Central memory CD8-positive, alpha-beta T cell (primary cell): ENCODE measurements at regions not wholly inside any gene's neighbourhood (a gene's known extent, or its start where the extent isn't known, plus 50 kb on each side); places are given as distances from the start of the nearest gene placed in this dataset.
"Not testable (repeated sequence)": the region's sequence is repeated elsewhere in the genome, so short reads cannot be mapped to it uniquely, and the experiment has no call there.

ENCODE experiments used
- ATAC-seq: fragments of 150-1000 bp; cut with Tn5 transposase; replicated peaks from 2 replicates; pipeline ENCODE4 v1.10.0; 2022; ENCODE audit warnings: mild to moderate bottlenecking, moderate FRiP score, moderate number of reproducible peaks; ENCODE audit not compliant: poor library complexity, severe bottlenecking; ENCODE audit errors: extremely low read depth
- DNase-seq, 2 donors: peaks; one replicate each; pipeline ENCODE4 v3.0.0; 2021; ENCODE audit warnings: low spot score in 2 of 2
- H3K27ac Mint-ChIP-seq: one replicate; pipeline ENCODE4 v1.8.0; 2022; ENCODE audit warnings: low read depth, mild to moderate bottlenecking, moderate library complexity, mixed read lengths
- H3K27me3 Mint-ChIP-seq: one replicate; pipeline ENCODE4 v1.8.0; 2022; ENCODE audit warnings: mixed read lengths
- H3K36me3 Mint-ChIP-seq: one replicate; pipeline ENCODE4 v1.8.0; 2022; ENCODE audit warnings: mild to moderate bottlenecking, moderate library complexity, mixed read lengths; ENCODE audit not compliant: insufficient read depth
- H3K4me1 Mint-ChIP-seq: one replicate; pipeline ENCODE4 v1.8.0; 2022; ENCODE audit warnings: mixed read lengths
- H3K4me3 Mint-ChIP-seq: one replicate; pipeline ENCODE4 v1.8.0; 2022; ENCODE audit warnings: mild to moderate bottlenecking, moderate library complexity, mixed read lengths
- H3K9me3 Mint-ChIP-seq: one replicate; pipeline ENCODE4 v1.8.0; 2022; ENCODE audit warnings: mixed read lengths

- ATAC-seq (no peak), DNase-seq (no peak)
- H3K27ac Mint-ChIP-seq, result no peak overlapping the region
- H3K4me1 Mint-ChIP-seq, result no peaks in the 10 kb centered on the region
- no peaks in the 10 kb centered on the region for H3K27me3 Mint-ChIP-seq
- no peaks in the 10 kb centered on the region for H3K36me3 Mint-ChIP-seq
- peaks cover 7% of the 10 kb centered on the region for H3K9me3 Mint-ChIP-seq
- H3K4me3 Mint-ChIP-seq, result no peak overlapping the region
These were observed 822.6 kb downstream of the TBC1D32 start for GRCh38 chr6:120511712-120512111.

- H3K27ac Mint-ChIP-seq, result no peak overlapping the region
- H3K4me1 Mint-ChIP-seq, result no peaks in the 10 kb centered on the region
- H3K36me3 Mint-ChIP-seq, result no peaks in the 10 kb centered on the region
- no peak for DNase-seq
- ATAC-seq, result no peak
- no peaks in the 10 kb centered on the region for H3K27me3 Mint-ChIP-seq
- peaks cover 5% of the 10 kb centered on the region for H3K9me3 Mint-ChIP-seq
- H3K4me3 Mint-ChIP-seq, result no peak overlapping the region
These were observed 835.6 kb downstream of the TBC1D32 start for GRCh38 chr6:120498711-120499110.

- no peak overlapping the region for H3K27ac Mint-ChIP-seq
- no peaks in the 10 kb centered on the region for H3K36me3 Mint-ChIP-seq
- no peaks in the 10 kb centered on the region for H3K27me3 Mint-ChIP-seq
- DNase-seq (no peak), ATAC-seq (no peak)
- peaks cover 4% of the 10 kb centered on the region for H3K9me3 Mint-ChIP-seq
- H3K4me1 Mint-ChIP-seq, result no peaks in the 10 kb centered on the region
- no peak overlapping the region for H3K4me3 Mint-ChIP-seq
These were observed 837.6 kb downstream of the TBC1D32 start for GRCh38 chr6:120496661-120497060.

DNA sequence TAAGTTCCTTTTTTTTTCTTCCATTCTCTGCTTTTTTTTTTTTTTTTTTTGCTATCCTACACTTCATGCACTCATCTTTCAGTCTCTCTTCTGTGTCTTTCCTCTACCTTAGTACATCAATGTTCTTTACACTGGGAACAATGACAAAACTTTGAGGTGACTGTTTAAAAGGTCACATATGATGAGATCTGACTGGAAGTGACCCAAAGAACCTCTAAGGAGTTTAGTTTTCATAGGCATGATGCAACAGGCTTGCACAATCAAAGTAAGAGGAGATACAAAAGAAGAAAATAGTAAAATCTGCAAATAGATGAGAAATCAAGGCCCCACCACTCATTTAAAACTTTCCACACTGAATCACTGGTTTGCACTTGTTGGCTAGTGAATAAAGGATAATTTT, 840.8 kb downstream of the TBC1D32 start:
- DNase-seq (no peak), ATAC-seq (no peak)
- peaks cover 3% of the 10 kb centered on the region for H3K9me3 Mint-ChIP-seq
- H3K4me1 Mint-ChIP-seq, result no peaks in the 10 kb centered on the region
- no peaks in the 10 kb centered on the region for H3K27me3 Mint-ChIP-seq
- H3K4me3 Mint-ChIP-seq, result no peak overlapping the region
- no peaks in the 10 kb centered on the region for H3K36me3 Mint-ChIP-seq
- H3K27ac Mint-ChIP-seq, result no peak overlapping the region

- Mint-ChIP-seq H3K4me1 (no peaks in the 10 kb centered on the region), H3K4me3 (no peak overlapping the region), H3K27me3 (no peaks in the 10 kb centered on the region), H3K9me3 (peaks cover 5% of the 10 kb centered on the region), H3K27ac (no peak overlapping the region), H3K36me3 (no peaks in the 10 kb centered on the region)
- ATAC-seq (no peak), DNase-seq (no peak)
These were observed 844.3 kb downstream of the TBC1D32 start for GRCh38 chr6:120489941-120490340.

- H3K36me3 Mint-ChIP-seq, result no peaks in the 10 kb centered on the region
- H3K4me3 Mint-ChIP-seq, result no peak overlapping the region
- no peak overlapping the region for H3K27ac Mint-ChIP-seq
- no peaks in the 10 kb centered on the region for H3K27me3 Mint-ChIP-seq
- H3K4me1 Mint-ChIP-seq, result no peaks in the 10 kb centered on the region
- no peak for DNase-seq
- no peak for ATAC-seq
- peaks cover 18% of the 10 kb centered on the region for H3K9me3 Mint-ChIP-seq
These were observed 850.1 kb downstream of the TBC1D32 start for GRCh38 chr6:120484146-120484545.

DNA sequence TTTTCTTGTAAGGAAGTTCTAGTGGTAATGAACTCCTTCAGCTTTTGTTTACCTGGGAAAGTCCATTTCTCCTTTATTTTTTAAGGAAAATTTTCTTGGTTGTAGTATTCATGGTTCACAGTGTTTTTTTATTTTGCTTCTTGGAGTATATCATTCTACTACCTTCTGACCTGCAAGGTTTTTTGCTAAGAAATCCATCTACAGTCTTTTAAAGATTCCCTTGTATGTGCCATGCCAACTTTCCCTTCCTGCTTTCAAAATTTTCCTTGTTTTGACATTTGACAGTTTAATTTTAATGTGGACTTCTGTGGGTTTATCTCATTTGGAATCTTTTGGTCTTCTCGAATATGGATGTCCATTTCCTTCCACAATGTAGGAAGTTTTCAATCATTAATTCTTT, 855.6 kb downstream of the TBC1D32 start:
- ATAC-seq, result no peak
- H3K4me1 Mint-ChIP-seq, result no peaks in the 10 kb centered on the region
- no peak for DNase-seq
- no peaks in the 10 kb centered on the region for H3K27me3 Mint-ChIP-seq
- no peak overlapping the region for H3K27ac Mint-ChIP-seq
- H3K36me3 Mint-ChIP-seq, result no peaks in the 10 kb centered on the region
- H3K4me3 Mint-ChIP-seq, result no peak overlapping the region
- peaks cover 22% of the 10 kb centered on the region for H3K9me3 Mint-ChIP-seq

DNA sequence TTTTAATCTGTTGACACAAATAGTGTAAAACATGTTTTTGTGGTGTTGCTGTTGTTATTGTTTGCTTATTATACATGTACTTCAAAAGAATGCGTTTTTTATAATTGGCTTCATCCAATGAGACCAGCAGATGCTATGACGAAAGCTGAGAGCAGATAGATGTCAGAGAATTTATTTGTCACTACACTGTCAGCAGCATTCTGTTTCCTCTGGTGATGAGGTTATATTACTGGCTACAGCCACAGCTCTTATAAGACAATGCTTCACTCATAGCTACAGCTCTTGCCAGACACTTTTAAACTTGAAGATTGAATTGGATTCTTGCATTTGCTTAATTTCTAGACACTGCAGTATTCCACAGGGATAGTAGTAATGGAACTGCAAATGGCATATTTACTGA, 860.5 kb downstream of the TBC1D32 start:
- no peaks in the 10 kb centered on the region for H3K27me3 Mint-ChIP-seq
- no peaks in the 10 kb centered on the region for H3K4me1 Mint-ChIP-seq
- ATAC-seq (no peak), DNase-seq (no peak)
- H3K9me3 Mint-ChIP-seq, result peaks cover 10% of the 10 kb centered on the region
- no peaks in the 10 kb centered on the region for H3K36me3 Mint-ChIP-seq
- no peak overlapping the region for H3K4me3 Mint-ChIP-seq
- no peak overlapping the region for H3K27ac Mint-ChIP-seq

DNA sequence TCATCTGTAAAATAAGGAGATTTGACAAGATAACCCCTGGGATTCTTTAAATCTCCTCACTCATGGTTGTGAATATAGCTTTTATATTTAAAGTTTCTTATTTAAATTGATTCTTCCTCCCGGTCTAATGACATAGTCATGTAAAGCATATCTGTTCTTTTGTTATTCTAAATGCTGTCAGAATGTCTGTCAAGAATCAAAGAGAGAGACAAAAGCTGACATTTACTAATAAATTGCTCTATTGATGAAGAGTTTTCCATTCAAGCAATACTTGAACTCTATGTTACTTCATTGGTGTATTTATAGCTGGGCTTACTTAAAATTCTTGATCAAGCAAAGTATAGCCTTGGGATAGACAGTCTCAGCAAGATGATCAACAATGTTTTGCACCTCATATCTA, 865.8 kb downstream of the TBC1D32 start:
- H3K36me3 Mint-ChIP-seq, result no peaks in the 10 kb centered on the region

DNA sequence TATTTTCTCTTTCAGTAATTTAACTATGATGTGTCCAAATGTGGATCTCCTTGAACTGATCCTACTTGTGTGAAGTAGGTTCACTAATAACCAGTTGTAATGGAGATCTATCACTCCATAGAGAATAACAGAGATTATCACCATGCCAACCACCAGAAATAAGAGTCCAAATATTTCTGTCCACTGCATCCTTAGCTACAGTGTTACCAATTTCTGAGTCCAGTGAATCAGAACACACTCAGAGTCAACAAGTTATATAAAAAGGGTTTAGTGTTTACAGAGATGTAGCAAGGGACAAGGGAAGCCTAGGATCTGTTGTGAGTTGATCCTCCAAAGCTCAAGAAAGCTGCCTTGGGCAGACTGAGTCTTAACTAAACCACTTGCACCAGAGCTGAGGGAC, 882.8 kb downstream of the TBC1D32 start:
- Mint-ChIP-seq H3K4me1 (no peaks in the 10 kb centered on the region), H3K27me3 (no peaks in the 10 kb centered on the region), H3K36me3 (no peaks in the 10 kb centered on the region), H3K9me3 (peaks cover 12% of the 10 kb centered on the region), H3K4me3 (no peak overlapping the region), H3K27ac (no peak overlapping the region)
- no peak for ATAC-seq
- DNase-seq, result no peak

More for the DNA sequence above, 865.8 kb downstream of the TBC1D32 start:
- DNase-seq (no peak), ATAC-seq (no peak)
- H3K27ac Mint-ChIP-seq, result no peak overlapping the region
- H3K4me3 Mint-ChIP-seq, result no peak overlapping the region
- peaks cover 29% of the 10 kb centered on the region for H3K9me3 Mint-ChIP-seq
- no peaks in the 10 kb centered on the region for H3K4me1 Mint-ChIP-seq
- H3K27me3 Mint-ChIP-seq, result no peaks in the 10 kb centered on the region

DNA sequence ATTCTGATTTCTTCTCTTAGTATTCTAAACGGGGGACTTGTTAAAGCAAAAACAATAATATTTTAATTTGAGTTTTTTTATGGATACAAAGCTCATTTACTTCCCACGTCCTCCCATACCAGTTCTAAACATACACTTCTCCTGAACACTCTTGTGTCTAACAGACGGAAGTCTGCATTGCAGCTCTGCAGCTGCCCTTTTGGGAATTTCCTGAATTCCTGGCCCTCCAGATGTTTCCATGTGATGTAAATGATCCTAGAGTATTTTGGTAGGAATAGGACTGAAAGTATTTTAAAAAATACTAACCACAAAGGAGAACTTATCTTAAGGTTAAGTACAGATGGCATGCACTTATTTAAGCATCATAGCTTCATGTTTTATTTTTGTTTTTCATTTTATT, 886.7 kb downstream of the TBC1D32 start:
- Mint-ChIP-seq H3K27me3 (no peaks in the 10 kb centered on the region), H3K4me1 (no peaks in the 10 kb centered on the region), H3K36me3 (no peaks in the 10 kb centered on the region), H3K9me3 (no peaks in the 10 kb centered on the region), H3K4me3 (no peak overlapping the region), H3K27ac (no peak overlapping the region)
- ATAC-seq (no peak), DNase-seq (no peak)

DNA sequence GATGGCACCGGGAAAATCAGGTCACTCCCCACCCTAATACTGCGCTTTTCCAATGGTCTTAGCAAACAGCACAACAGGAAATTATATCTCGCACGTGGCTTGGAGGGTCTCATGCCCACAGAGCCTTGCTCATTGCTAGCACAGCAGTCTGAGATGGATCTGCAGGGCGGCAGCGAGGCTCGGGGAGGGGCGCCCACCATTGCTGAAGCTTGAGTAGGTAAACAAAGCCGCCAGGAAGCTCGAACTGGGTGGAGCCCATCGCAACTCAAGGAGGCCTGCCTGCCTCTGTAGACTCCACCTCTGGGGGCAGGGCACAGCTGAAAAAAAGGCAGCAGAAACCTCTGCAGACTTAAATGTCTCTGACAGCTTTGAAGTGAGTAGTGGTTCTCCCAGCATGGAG, 901.4 kb downstream of the TBC1D32 start:
- not testable (repeated sequence) for H3K27ac Mint-ChIP-seq, H3K36me3 Mint-ChIP-seq, DNase-seq, H3K4me3 Mint-ChIP-seq, H3K4me1 Mint-ChIP-seq, H3K27me3 Mint-ChIP-seq, ATAC-seq
- peaks cover 19% of the 10 kb centered on the region for H3K9me3 Mint-ChIP-seq

DNA sequence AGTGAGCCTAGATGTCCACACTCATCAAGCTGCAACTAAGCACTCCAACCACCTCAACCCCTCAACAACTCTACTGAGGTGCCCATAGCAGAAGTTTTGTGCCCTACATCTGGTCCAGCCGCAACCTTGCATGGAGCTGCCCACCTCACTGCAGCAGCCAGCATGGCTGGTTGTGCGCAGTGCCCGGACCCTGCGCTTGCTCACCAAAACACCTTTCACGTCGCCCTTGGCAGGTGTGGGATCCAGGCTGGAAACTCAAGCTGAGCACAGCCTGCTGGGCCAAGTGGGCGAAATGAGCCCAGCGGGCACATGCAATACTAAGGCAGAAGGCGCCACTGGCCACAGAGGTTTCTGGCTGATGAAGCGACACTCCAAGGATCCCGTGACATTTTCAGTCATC, 902.4 kb downstream of the TBC1D32 start:
- H3K9me3 Mint-ChIP-seq, result peaks cover 19% of the 10 kb centered on the region

DNA sequence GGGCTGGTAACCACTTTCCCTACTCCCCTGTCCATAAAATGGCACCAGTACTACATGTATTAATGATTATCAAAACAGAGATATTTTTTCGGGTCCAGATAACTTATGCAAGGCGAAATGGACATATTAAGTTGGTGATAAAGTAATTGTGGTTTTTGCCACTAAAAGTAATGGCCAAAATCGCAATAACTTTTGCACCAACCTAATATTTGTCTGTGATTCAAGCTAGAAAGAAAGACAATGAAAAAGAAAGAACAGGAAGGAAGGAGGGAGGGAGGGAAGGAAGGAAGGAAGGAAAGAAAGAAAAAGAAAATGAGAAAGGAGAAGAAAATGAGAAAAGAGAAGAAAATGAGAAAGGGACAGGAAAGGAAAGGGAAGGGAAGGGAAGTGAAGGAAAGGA, 922.9 kb downstream of the TBC1D32 start:
- Mint-ChIP-seq H3K27ac (no peak overlapping the region), H3K9me3 (peaks cover 13% of the 10 kb centered on the region), H3K36me3 (no peaks in the 10 kb centered on the region), H3K4me3 (no peak overlapping the region), H3K4me1 (no peaks in the 10 kb centered on the region), H3K27me3 (no peaks in the 10 kb centered on the region)
- ATAC-seq, result no peak
- DNase-seq, result no peak

More for the DNA sequence above, 902.4 kb downstream of the TBC1D32 start:
- no peaks in the 10 kb centered on the region for H3K27me3 Mint-ChIP-seq
- H3K4me3 Mint-ChIP-seq, result no peak overlapping the region
- ATAC-seq (no peak), DNase-seq (no peak)
- H3K4me1 Mint-ChIP-seq, result no peaks in the 10 kb centered on the region
- H3K27ac Mint-ChIP-seq, result no peak overlapping the region
- H3K36me3 Mint-ChIP-seq, result no peaks in the 10 kb centered on the region
